ENCODE measurements at regions not wholly inside any gene's neighbourhood (a gene's known extent, or its start where the extent isn't known, plus 50 kb on each side); places are given as distances from the start of the nearest gene placed in this dataset.

GRCh38 chr7:24521917-24522623, 51.2 kb upstream of the PALS2 start:
- intact Hi-C loops (cut with micrococcal nuclease; ENCODE audit: unreplicated experiment): no loop called here

More at GRCh38 chr7:24521917-24522623, 51.2 kb upstream of the PALS2 start:
- H4K20me1 ChIP-seq (ENCODE audit: control insufficient read depth, insufficient read depth): no peaks in the 10 kb centered on the region
- H3K4me2 ChIP-seq (ENCODE audit: control insufficient read depth, insufficient read depth): no peak overlapping the region
- WGBS (ENCODE audit: insufficient coverage, insufficient replicate concordance, low lambda C conversion rate, missing lambda C conversion rate): 60% methylated on average over 2 of the region's 2 CpGs
- no peak overlapping the region for H3K27ac ChIP-seq (ENCODE audit: control insufficient read depth, insufficient read depth)
- in situ Hi-C loops (cut with MboI): no loop called here
- H3K9me3 ChIP-seq (replicated peaks; ENCODE audit: control insufficient read depth, insufficient read depth, low read length): no peaks in the 10 kb centered on the region; the same call in 2 of the 3 replicates
- CTCF ChIA-PET: interaction anchor here (0.7 kb wide), 1 partner anchor 660 kb away, joined by 3 read pairs; no protein-coding TSS in a partner anchor
- no peak overlapping the region for H3K9ac ChIP-seq (ENCODE audit: control insufficient read depth, insufficient read depth, low read length)
- no peaks in the 10 kb centered on the region for H3K4me1 ChIP-seq (ENCODE audit: control insufficient read depth, insufficient read depth, low read length)
- no peak overlapping the region for H2AFZ ChIP-seq (ENCODE audit: control insufficient read depth, low read depth, low read length)
- POLR2A ChIA-PET: no interaction called here
- SMC1A ChIA-PET (ENCODE audit: uncharacterized antibody, unreplicated experiment): no interaction called here
- H3K27me3 ChIP-seq (replicated peaks in 1 of 2; ENCODE audit: control insufficient read depth in 2 of 2, insufficient read depth in 2 of 2, low read length in 1 of 2): peaks cover 0 to 2% of the 10 kb centered on the region in 2 experiments; a peak in 1 of 4 replicates
- H3K4me3 ChIP-seq: no peak overlapping the region
- no peak for DNase-seq (ENCODE audit: low read depth, low spot score)
- RAD21 ChIA-PET (ENCODE audit: unreplicated experiment): no interaction called here
- FAIRE-seq: no peak
- no peaks in the 10 kb centered on the region for H3K79me2 ChIP-seq (ENCODE audit: control insufficient read depth, insufficient read depth, low read length)
- H3K36me3 ChIP-seq (ENCODE audit: control insufficient read depth in 2 of 2, insufficient read depth in 2 of 2, low read length in 1 of 2): no peaks in the 10 kb centered on the region
- TF ChIP-seq IRF5 (IDR thresholded peaks at IDR 0.05; ENCODE audit: borderline replicate concordance): no peak
- no peak for TF ChIP-seq YBX1 (IDR thresholded peaks at IDR 0.05)
- no peak for TF ChIP-seq MTA3 (IDR thresholded peaks at IDR 0.05; ENCODE audit: borderline replicate concordance, low read length)
- no peak for TF ChIP-seq GATAD2B (conservative IDR thresholded peaks at IDR 0.05; ENCODE audit: low read depth)
- TF ChIP-seq TAF1 (IDR thresholded peaks at IDR 0.05; ENCODE audit: borderline replicate concordance, low read depth, low read length): no peak
- TF ChIP-seq CHD1 (IDR thresholded peaks at IDR 0.05; ENCODE audit: low read depth, low read length): no peak
- no peak for TF ChIP-seq ZNF274 (IDR thresholded peaks at IDR 0.05; ENCODE audit: insufficient read depth, insufficient read length)
- no peak for TF ChIP-seq RB1 (IDR thresholded peaks at IDR 0.05; ENCODE audit: borderline replicate concordance)
- no peak for TF ChIP-seq MYC (IDR thresholded peaks at IDR 0.05; ENCODE audit: insufficient read depth, insufficient read length, insufficient replicate concordance, low read length, severe bottlenecking)
- no peak for TF ChIP-seq ATF7 (IDR thresholded peaks at IDR 0.05; ENCODE audit: low read depth)
- no peak for TF ChIP-seq SREBF2 (IDR thresholded peaks at IDR 0.05; ENCODE audit: low read length)
- no peak for TF ChIP-seq POU2F2 (IDR thresholded peaks at IDR 0.05; ENCODE audit: borderline replicate concordance, low read depth, low read length)
- no peak for TF ChIP-seq EGR1 (IDR thresholded peaks at IDR 0.05; ENCODE audit: borderline replicate concordance in 1 of 2, low read depth in 2 of 2, low read length in 2 of 2)
- TF ChIP-seq MTA2 (IDR thresholded peaks at IDR 0.05; ENCODE audit: low read depth): no peak
- no peak for TF ChIP-seq MAX (IDR thresholded peaks at IDR 0.05; ENCODE audit: low read depth, low read length)
- no TSS peak for BruUV-seq (replicated peaks)
- ATAC-seq: no peak

Measured in GM12878 (cell line).